Stimulated activated CD8-positive, alpha-beta memory T cell treated with anti-CD3 and anti-CD28 coated beads, Interleukin-7, amount 100 ng/mL, for 1 hour (primary cell): ENCODE measurements at regions not wholly inside any gene's neighbourhood (a gene's known extent, or its start where the extent isn't known, plus 50 kb on each side); places are given as distances from the start of the nearest gene placed in this dataset.
"Not testable (repeated sequence)": the region's sequence is repeated elsewhere in the genome, so short reads cannot be mapped to it uniquely, and the experiment has no call there.

Experiments used
- DNase-seq, 2 donors: peaks; one replicate each; pipeline ENCODE4 v3.0.0-alpha.2; 2020; ENCODE audit warnings: low read depth in 2 of 2

DNA sequence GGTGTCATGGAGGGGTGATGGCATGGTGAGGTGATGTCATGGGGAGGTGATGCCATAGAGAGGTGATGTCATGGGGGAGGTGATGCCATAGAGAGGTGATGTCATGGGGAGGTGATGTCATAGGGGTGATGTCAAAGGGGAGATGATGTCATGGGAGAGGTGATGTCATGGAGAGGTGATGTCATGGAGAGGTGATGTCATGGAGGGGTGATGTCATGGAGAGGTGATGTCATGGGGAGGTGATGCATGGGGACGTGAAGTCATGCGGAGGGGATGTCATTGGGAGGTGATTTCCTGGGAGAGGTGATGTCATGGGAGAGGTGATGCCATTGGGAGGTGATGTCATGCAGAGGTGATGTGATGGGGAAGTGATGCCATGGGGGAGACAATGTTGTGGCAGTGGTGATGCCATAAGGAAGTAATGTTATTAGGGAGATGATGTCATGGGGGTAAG, 92.1 kb upstream of the C1orf174 start:
- no peak for DNase-seq

GRCh38 chr1:3992746-3993145, 92.7 kb upstream of the C1orf174 start:
- DNase-seq: no peak

DNA sequence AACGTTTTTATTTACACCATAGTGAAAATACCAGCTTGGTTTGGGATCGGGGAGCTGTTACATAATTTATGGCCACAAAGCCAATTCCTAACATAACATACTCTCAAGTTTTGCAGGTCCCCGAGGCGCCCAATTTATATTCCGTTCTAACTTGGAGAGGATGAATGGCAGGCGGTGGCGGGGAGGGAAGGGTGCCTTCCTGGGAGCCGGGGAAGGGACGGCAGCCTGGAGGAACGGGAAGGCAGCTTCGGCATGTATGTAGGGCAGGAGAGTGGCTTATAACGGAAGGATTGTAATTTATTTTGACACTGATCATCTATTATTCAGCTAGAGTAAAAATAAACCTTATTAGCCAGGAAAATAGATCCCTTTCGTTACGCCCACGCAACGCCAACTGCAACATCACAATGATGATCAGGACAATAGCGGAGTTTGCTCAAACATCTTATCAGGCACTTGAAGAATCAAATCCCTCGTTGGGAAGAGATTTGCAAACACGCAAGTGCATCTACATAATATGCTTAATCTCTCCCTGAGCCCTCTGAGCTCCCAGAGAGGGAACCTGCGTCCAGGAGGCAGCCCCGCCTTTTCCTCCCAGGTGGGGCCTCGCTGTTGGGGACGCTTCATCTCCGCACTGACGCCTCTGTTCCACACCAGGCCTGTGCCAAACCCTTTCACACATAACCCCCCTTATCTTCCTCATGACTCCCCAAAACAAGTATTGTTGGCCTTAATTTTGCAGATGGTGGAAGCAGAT, 93.7 kb upstream of the C1orf174 start:
- DNase-seq: no peak

- no peak for DNase-seq
These were observed 95.2 kb upstream of the C1orf174 start for GRCh38 chr1:3995141-3995780.

DNA sequence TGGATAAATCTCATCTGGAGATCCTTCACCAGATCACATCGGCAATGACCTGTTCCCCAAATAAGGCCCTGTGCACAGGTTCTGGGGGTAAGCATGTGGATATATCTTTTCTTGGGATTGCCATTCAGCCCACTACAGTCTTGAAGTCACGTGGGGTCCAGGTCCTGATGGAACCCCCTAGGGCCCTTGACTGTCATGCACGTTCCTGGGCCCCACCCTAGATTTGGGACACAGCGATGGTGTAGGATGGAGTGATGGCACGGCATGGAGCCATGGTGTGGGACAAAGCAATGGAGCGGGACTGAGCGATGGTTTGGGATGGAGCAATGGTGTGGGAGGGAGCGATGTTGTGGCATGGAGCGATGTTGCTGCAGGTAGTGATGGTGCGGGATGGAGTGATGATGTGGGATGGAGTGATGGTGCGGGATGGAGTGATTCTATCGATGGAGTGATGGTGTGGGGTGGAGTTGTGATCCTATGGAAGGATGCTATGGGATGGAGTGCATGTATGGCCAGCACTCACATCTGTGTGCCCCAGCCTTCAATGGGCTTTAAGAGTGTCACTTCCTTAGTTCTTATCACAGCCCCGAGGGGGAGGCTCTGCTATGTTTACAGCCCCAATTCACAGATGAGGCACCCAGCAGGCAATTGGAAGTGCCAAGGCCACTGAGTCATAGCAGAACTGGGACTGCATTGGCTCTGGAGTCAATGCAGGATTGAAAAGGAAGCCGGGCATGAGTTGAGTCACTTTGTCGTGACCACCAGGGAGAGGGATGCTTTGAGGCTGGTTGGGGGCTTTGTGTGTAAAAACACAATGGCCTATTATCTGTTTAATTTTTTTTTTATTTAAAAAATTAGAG, 97.0 kb upstream of the C1orf174 start:
- no peak for DNase-seq

GRCh38 chr1:3998086-3998485, 98.0 kb upstream of the C1orf174 start:
- no peak for DNase-seq

GRCh38 chr1:3999514-3999913, 99.4 kb upstream of the C1orf174 start:
- DNase-seq: not testable (repeated sequence)

DNA sequence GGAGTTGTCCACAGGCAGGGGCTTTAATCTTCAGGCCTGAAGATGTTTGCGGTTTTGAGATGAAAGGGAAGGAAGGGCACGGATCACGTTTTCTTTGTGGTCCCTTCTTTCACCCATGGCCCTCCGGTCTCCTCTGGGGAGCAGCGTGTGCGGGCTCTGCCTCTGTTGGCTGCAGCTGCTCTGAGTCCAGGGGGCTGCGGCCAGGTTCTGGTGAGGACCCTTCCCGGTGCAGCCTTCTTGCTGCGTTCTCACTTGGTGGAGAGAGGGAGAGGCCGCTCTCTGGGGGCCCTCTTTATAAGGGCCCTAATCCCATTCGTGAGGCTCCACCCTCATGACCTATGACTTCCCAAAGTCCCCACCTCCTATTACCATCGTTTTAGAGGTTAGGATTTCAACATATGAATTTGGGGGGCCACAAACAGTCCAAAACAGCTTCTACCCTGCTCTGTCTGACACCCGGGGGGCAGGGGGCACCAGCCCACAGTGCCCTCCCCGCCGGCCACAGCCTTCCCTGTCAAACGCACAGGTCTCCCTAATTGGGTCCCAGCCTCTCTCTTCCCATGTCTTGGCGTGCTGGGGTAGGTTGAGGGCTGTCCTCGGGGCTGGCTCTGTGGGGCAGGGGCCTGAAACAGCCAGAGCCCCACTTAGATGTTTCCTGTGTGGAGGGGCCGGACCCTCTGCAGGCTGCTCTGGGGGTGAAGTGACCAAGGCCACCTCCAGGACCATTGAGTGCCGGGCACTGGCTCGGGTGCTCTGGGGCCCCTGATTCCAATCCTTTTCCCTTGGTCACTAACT, 100.1 kb upstream of the C1orf174 start:
- DNase-seq: no peak

GRCh38 chr1:4000811-4001251, 100.8 kb upstream of the C1orf174 start:
- no peak for DNase-seq

DNA sequence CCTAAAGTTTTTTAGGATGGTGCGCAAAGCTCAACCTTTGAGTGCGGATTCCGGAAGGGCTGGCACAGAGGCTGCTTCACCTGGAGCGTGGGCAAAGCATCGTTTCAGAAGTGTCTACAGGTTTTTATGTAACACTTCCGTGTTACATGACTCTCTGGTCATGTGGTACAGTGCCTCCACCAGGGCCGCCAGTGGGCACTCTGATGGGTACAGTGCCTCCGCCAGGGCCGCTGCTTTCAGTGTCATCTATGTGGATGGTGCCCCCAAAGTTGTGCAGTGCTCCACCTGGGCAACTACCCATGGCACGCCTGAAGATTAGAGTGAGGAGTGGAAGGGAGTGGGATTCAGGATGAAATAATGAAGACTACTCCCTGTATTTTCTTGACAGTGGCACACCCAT, 101.4 kb upstream of the C1orf174 start:
- DNase-seq: no peak

GRCh38 chr1:4002061-4002521, 102.0 kb upstream of the C1orf174 start:
- no peak for DNase-seq

GRCh38 chr1:4002741-4003140, 102.7 kb upstream of the C1orf174 start:
- DNase-seq: no peak

DNA sequence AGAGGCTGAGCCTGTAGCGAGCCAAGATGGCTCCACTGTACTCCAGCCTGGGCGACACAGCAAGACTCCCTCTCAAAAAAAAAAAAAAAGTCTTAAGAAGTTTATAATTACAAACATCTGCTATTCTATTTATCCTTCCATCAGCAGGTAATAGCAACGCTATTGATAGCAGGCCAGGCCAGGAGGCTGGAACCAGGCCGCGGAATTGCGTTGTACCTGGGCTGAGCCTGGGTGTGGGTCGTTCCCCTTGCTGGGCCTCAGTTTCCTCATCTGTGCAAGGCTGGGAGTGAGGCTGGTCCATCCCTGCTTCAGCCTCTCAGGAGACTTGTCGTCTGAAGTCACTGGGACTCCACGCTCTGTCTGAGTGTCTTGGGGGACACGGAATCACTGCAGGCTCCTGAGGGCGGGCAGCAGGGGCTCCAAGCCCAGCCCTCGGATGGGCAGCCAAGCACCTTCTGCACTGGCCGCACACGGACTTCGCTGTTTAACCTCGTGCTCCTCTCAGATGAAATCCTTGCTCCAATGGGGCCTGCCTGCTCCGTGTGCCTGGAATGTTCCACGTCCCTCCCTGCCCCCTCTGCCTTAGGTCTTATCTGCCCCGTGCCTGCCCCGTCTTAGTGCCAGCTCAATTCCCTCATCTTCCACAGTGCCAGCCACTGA, 103.9 kb upstream of the C1orf174 start:
- no peak for DNase-seq

- DNase-seq: no peak
These were observed 104.8 kb upstream of the C1orf174 start for GRCh38 chr1:4004635-4005430.

DNA sequence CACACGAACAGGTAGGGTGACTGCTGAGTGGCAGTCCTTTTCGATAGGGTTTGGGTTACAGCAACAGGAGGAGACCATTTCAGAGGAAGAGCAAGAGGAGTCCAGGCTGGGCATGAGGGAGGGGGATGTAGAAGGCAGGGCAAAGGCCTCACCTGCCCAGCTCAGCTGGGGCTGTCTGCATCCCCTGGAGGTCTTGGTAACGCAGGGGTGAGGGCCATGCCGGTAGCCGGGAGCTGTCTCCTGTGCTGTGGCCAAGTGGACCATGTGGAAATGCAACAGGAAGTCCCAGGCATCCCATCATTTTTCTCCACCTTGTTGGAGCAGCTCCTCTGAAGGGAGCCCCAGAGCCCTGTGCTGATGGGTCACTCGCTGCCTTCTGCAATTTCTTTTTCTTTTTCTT, 105.4 kb upstream of the C1orf174 start:
- no peak for DNase-seq

GRCh38 chr1:4006676-4007374, 106.8 kb upstream of the C1orf174 start:
- no peak for DNase-seq

GRCh38 chr1:4010284-4010683, 110.2 kb upstream of the C1orf174 start:
- no peak for DNase-seq

GRCh38 chr1:4010814-4011605, 110.9 kb upstream of the C1orf174 start:
- DNase-seq: no peak
